Right lobe of liver (tissue), 4 donors: ENCODE measurements at regions not wholly inside any gene's neighbourhood (a gene's known extent, or its start where the extent isn't known, plus 50 kb on each side); places are given as distances from the start of the nearest gene placed in this dataset.

ENCODE experiments used
- CTCF ChIP-seq, 4 donors: fragments of 200-600 bp in 3 of 4; fragments of 450-650 bp in 1 of 4; IDR thresholded peaks; one replicate each; pipeline versions ENCODE4 v1.5.1 to v1.8.0; 2016 to 2022; ENCODE audit warnings: antibody characterized with exemption in 4 of 4, mild to moderate bottlenecking in 2 of 4
- POLR2A ChIP-seq: fragments of 450-650 bp; IDR thresholded peaks from one replicate; pipeline ENCODE4 v1.6.1; 2017; ENCODE audit warnings: antibody characterized with exemption, mild to moderate bottlenecking
- donor health status: DM: no; HTN: no; CAD: no.
- donor health status: DM: no; HTN: no; CAD: no.
- donor health status: DM: no; HTN: yes; CAD: no.

DNA sequence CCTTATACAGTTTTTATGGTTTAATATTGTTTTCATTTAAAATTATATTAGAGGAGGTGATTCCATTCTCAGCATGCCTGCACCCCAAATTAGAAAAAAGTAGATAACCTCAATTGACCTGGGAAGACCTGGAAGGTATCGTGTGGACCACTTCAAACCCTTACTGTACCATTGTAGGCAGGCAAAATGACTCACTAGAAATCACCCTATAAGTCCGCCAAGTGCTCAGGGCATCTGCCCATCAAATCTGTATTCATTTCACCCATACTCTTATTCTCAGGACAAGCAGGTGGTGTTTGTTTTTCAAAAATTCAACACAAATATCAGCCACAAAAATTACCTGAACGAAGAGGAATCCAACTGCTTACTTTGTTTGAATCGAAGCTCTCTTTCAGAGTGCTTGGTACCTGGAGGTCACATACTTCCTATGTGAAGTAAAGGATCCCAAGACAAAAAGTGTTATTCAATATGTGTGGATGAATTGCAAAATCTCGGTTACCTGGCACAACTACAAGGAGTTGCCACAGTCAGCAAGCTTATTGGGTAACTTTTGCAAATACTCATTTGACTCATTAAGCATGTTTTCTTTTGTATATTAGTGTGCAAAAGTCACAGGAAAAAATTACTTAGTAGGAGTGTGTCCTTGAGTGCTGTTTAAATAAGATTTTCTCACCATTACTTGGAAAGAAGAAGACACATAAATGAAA, 216.2 kb downstream of the ENC1 start:
- TF ChIP-seq CTCF (IDR thresholded peaks at IDR 0.05) (no peak), POLR2A (no peak)
